Muscle of leg (tissue), 3 donors: ENCODE measurements at regions not wholly inside any gene's neighbourhood (a gene's known extent, or its start where the extent isn't known, plus 50 kb on each side); places are given as distances from the start of the nearest gene placed in this dataset.
A peak's percentile ranks its signal among the peaks of the same experiment; 100 is the strongest.
"Not testable (repeated sequence)": the region's sequence is repeated elsewhere in the genome, so short reads cannot be mapped to it uniquely, and the experiment has no call there.

ENCODE experiments used
- DNase-seq: peaks from one replicate; pipeline ENCODE4 v3.0.0; 2013
- H3K27ac ChIP-seq: one replicate; pipeline ENCODE4 v1.5.1; 2013; ENCODE audit warnings: mild to moderate bottlenecking, low read length, control low read depth
- H3K27me3 ChIP-seq: one replicate; pipeline ENCODE4 v1.6.1; 2013; ENCODE audit warnings: low read length; ENCODE audit not compliant: control insufficient read depth, insufficient read depth
- H3K36me3 ChIP-seq: one replicate; pipeline ENCODE4 v1.6.1; 2013; ENCODE audit warnings: low read length; ENCODE audit not compliant: control insufficient read depth, insufficient read depth
- H3K4me1 ChIP-seq: one replicate; pipeline ENCODE4 v1.6.1; 2013; ENCODE audit warnings: low read length; ENCODE audit not compliant: control insufficient read depth, insufficient read depth
- H3K4me3 ChIP-seq: one replicate; pipeline ENCODE4 v1.5.1; 2013; ENCODE audit warnings: low read length, control low read depth
- H3K9me3 ChIP-seq: replicated peaks from 2 replicates; pipeline ENCODE4 v1.6.1; 2013; ENCODE audit warnings: low read depth, low read length; ENCODE audit not compliant: control insufficient read depth
- WGBS: methylation state at CpG from one replicate; pipeline ENCODE4 v1.1.5; 2013; ENCODE audit warnings: missing lambda C conversion rate; ENCODE audit not compliant: insufficient coverage; 5-methylcytosine and 5-hydroxymethylcytosine counted together

GRCh38 chr5:113715921-113716320 is 202.4 kb downstream of the YTHDC2 start:
- DNase-seq, H3K4me1 ChIP-seq, H3K36me3 ChIP-seq, H3K27ac ChIP-seq, H3K9me3 ChIP-seq, H3K4me3 ChIP-seq, H3K27me3 ChIP-seq: not testable (repeated sequence)
- no CpG with 5 or more reads among the region's 2 CpGs for WGBS

- no peaks in the 10 kb centered on the region for H3K9me3 ChIP-seq
- H3K27ac ChIP-seq = no peak overlapping the region
- H3K4me3 ChIP-seq = no peak overlapping the region
- no peaks in the 10 kb centered on the region for H3K27me3 ChIP-seq
- no CpG with 5 or more reads among the region's 1 CpG for WGBS
- no peaks in the 10 kb centered on the region for H3K36me3 ChIP-seq
- no peaks in the 10 kb centered on the region for H3K4me1 ChIP-seq
- no peak for DNase-seq
Measured at GRCh38 chr5:113719549-113719948, 206.1 kb downstream of the YTHDC2 start.

- no peaks in the 10 kb centered on the region for H3K9me3 ChIP-seq
- no peak overlapping the region for H3K27ac ChIP-seq
- no peaks in the 10 kb centered on the region for H3K36me3 ChIP-seq
- no peak overlapping the region for H3K4me3 ChIP-seq
- H3K4me1 ChIP-seq = no peaks in the 10 kb centered on the region
- H3K27me3 ChIP-seq = no peaks in the 10 kb centered on the region
- WGBS = no CpG with 5 or more reads among the region's 2 CpGs
- no peak for DNase-seq
Measured at GRCh38 chr5:113721171-113721570, 207.7 kb downstream of the YTHDC2 start.

- H3K9me3 ChIP-seq = peaks cover 2% of the 10 kb centered on the region
- WGBS = 68% methylated on average over 4 of the region's 6 CpGs
- no peak for DNase-seq
Measured at GRCh38 chr5:113723021-113723420, 209.5 kb downstream of the YTHDC2 start.

GRCh38 chr5:113735751-113736150 is 222.3 kb downstream of the YTHDC2 start:
- H3K4me1 ChIP-seq = no peaks in the 10 kb centered on the region
- H3K36me3 ChIP-seq = no peaks in the 10 kb centered on the region
- no peaks in the 10 kb centered on the region for H3K9me3 ChIP-seq
- no peaks in the 10 kb centered on the region for H3K27me3 ChIP-seq
- H3K4me3 ChIP-seq = no peak overlapping the region
- H3K27ac ChIP-seq = no peak overlapping the region
- 33% methylated on average over 1 of the region's 1 CpG for WGBS
- peak; percentile 74 for DNase-seq

More at GRCh38 chr5:113723021-113723420, 209.5 kb downstream of the YTHDC2 start:
- Histone ChIP-seq H3K36me3 (no peaks in the 10 kb centered on the region), H3K27ac (no peak overlapping the region), H3K4me3 (no peak overlapping the region), H3K27me3 (no peaks in the 10 kb centered on the region), H3K4me1 (no peaks in the 10 kb centered on the region)

GRCh38 chr5:113742176-113742575 is 228.7 kb downstream of the YTHDC2 start:
- 54% methylated on average over 2 of the region's 4 CpGs for WGBS
- H3K36me3 ChIP-seq = no peaks in the 10 kb centered on the region
- no peak for DNase-seq
- no peak overlapping the region for H3K4me3 ChIP-seq
- no peak overlapping the region for H3K27ac ChIP-seq
- no peaks in the 10 kb centered on the region for H3K4me1 ChIP-seq
- H3K9me3 ChIP-seq = no peaks in the 10 kb centered on the region
- no peaks in the 10 kb centered on the region for H3K27me3 ChIP-seq

- H3K27ac ChIP-seq = no peak overlapping the region
- DNase-seq = no peak
- no peaks in the 10 kb centered on the region for H3K4me1 ChIP-seq
- no peaks in the 10 kb centered on the region for H3K9me3 ChIP-seq
- no peak overlapping the region for H3K4me3 ChIP-seq
- no peaks in the 10 kb centered on the region for H3K36me3 ChIP-seq
- WGBS = no CpG with 5 or more reads among the region's 1 CpG
- no peaks in the 10 kb centered on the region for H3K27me3 ChIP-seq
Measured at GRCh38 chr5:113742639-113743038, 229.1 kb downstream of the YTHDC2 start.

GRCh38 chr5:113748403-113748802 is 234.9 kb downstream of the YTHDC2 start:
- Histone ChIP-seq H3K4me1 (no peaks in the 10 kb centered on the region), H3K36me3 (no peaks in the 10 kb centered on the region), H3K4me3 (no peak overlapping the region), H3K27ac (no peak overlapping the region), H3K27me3 (no peaks in the 10 kb centered on the region), H3K9me3 (no peaks in the 10 kb centered on the region)
- DNase-seq = no peak
- WGBS = 80% methylated on average over 1 of the region's 2 CpGs

- no CpG with 5 or more reads among the region's 1 CpG for WGBS
- Histone ChIP-seq H3K27ac (no peak overlapping the region), H3K9me3 (no peaks in the 10 kb centered on the region), H3K27me3 (no peaks in the 10 kb centered on the region), H3K4me1 (no peaks in the 10 kb centered on the region), H3K4me3 (no peak overlapping the region), H3K36me3 (no peaks in the 10 kb centered on the region)
- no peak for DNase-seq
Measured at GRCh38 chr5:113749334-113749733, 235.8 kb downstream of the YTHDC2 start.

- H3K4me3 ChIP-seq, H3K4me1 ChIP-seq, DNase-seq, H3K27me3 ChIP-seq, H3K9me3 ChIP-seq, H3K27ac ChIP-seq, H3K36me3 ChIP-seq: not testable (repeated sequence)
- WGBS = 83% methylated on average over 8 of the region's 20 CpGs
Measured at GRCh38 chr5:113753182-113753581, 239.7 kb downstream of the YTHDC2 start.

GRCh38 chr5:113755516-113755915 is 242.0 kb downstream of the YTHDC2 start:
- Histone ChIP-seq H3K4me1 (no peaks in the 10 kb centered on the region), H3K27ac (no peak overlapping the region), H3K27me3 (no peaks in the 10 kb centered on the region), H3K9me3 (no peaks in the 10 kb centered on the region), H3K4me3 (no peak overlapping the region), H3K36me3 (no peaks in the 10 kb centered on the region)
- DNase-seq = no peak
- WGBS = no CpG with 5 or more reads among the region's 3 CpGs
